ENCODE measurements at regions not wholly inside any gene's neighbourhood (a gene's known extent, or its start where the extent isn't known, plus 50 kb on each side); places are given as distances from the start of the nearest gene placed in this dataset.

- no peak for TF ChIP-seq CTCF (conservative IDR thresholded peaks at IDR 0.05; ENCODE audit: low read depth in 2 of 2)
- no peak for TF ChIP-seq EZH2 (IDR thresholded peaks at IDR 0.05; ENCODE audit: low read depth, unreplicated experiment)
- no peak for TF ChIP-seq ZNF331 (CRISPR knock-in tag; IDR thresholded peaks at IDR 0.05; ENCODE audit: low read depth)
- TF ChIP-seq JUNB (IDR thresholded peaks at IDR 0.05; ENCODE audit: unreplicated experiment), result no peak
- no peak for TF ChIP-seq REST (IDR thresholded peaks at IDR 0.05; ENCODE audit: unreplicated experiment)
- no peak for TF ChIP-seq NANOG (IDR thresholded peaks at IDR 0.05; ENCODE audit: borderline replicate concordance)
- no peak for TF ChIP-seq POLR2AphosphoS5 (IDR thresholded peaks at IDR 0.05; ENCODE audit: low read depth)
- no peak for TF ChIP-seq EZH2phosphoT487 (IDR thresholded peaks at IDR 0.05; ENCODE audit: unreplicated experiment)
- TF ChIP-seq CREB1 (CRISPR knock-in tag; IDR thresholded peaks at IDR 0.05; ENCODE audit: low read depth), result no peak
Observed at GRCh38 chr3:168973206-168973605, 690.3 kb downstream of the MECOM start.

All from GM23338 (cell line).